Activated gamma-delta T cell treated with Interleukin-2 at 50 U/mL for 16 hours (primary cell): ENCODE measurements at regions not wholly inside any gene's neighbourhood (a gene's known extent, or its start where the extent isn't known, plus 50 kb on each side); places are given as distances from the start of the nearest gene placed in this dataset.

ENCODE experiments used
- DNase-seq: peaks from one replicate; pipeline ENCODE4 v3.0.0-alpha.2; 2020

- no peak for DNase-seq
These were observed 148.2 kb upstream of the FSTL4 start for GRCh38 chr5:133760532-133760931.

- no peak for DNase-seq
These were observed 146.3 kb upstream of the FSTL4 start for GRCh38 chr5:133758641-133759040.

GRCh38 chr5:133757396-133757945 is 145.1 kb upstream of the FSTL4 start:
- DNase-seq, result no peak

GRCh38 chr5:133756756-133757155 is 144.4 kb upstream of the FSTL4 start:
- DNase-seq, result no peak

- DNase-seq, result no peak
These were observed 143.7 kb upstream of the FSTL4 start for GRCh38 chr5:133756036-133756435.

GRCh38 chr5:133754575-133755169 is 142.3 kb upstream of the FSTL4 start:
- DNase-seq, result peak; percentile 12

GRCh38 chr5:133753856-133754255 is 141.5 kb upstream of the FSTL4 start:
- no peak for DNase-seq

GRCh38 chr5:133751846-133752245 is 139.5 kb upstream of the FSTL4 start:
- DNase-seq, result no peak

- no peak for DNase-seq
These were observed 139.1 kb upstream of the FSTL4 start for GRCh38 chr5:133751421-133751820.

- no peak for DNase-seq
These were observed 138.5 kb upstream of the FSTL4 start for GRCh38 chr5:133750856-133751255.

GRCh38 chr5:133750356-133750755 is 138.0 kb upstream of the FSTL4 start:
- DNase-seq, result no peak

GRCh38 chr5:133749331-133749985 is 137.1 kb upstream of the FSTL4 start:
- no peak for DNase-seq

- DNase-seq, result no peak
These were observed 134.5 kb upstream of the FSTL4 start for GRCh38 chr5:133746834-133747233.

GRCh38 chr5:133744960-133745308 is 132.6 kb upstream of the FSTL4 start:
- no peak for DNase-seq

GRCh38 chr5:133744051-133744959 is 132.0 kb upstream of the FSTL4 start:
- no peak for DNase-seq

- no peak for DNase-seq
These were observed 130.2 kb upstream of the FSTL4 start for GRCh38 chr5:133742431-133742988.

- DNase-seq, result no peak
These were observed 129.5 kb upstream of the FSTL4 start for GRCh38 chr5:133741818-133742355.

GRCh38 chr5:133741396-133741795 is 129.1 kb upstream of the FSTL4 start:
- no peak for DNase-seq

GRCh38 chr5:133739181-133739780 is 126.9 kb upstream of the FSTL4 start:
- no peak for DNase-seq

GRCh38 chr5:133738271-133738670 is 125.9 kb upstream of the FSTL4 start:
- no peak for DNase-seq

GRCh38 chr5:133736512-133736911 is 124.2 kb upstream of the FSTL4 start:
- no peak for DNase-seq

- no peak for DNase-seq
These were observed 123.0 kb upstream of the FSTL4 start for GRCh38 chr5:133735346-133735745.

- DNase-seq, result no peak
These were observed 122.6 kb upstream of the FSTL4 start for GRCh38 chr5:133734916-133735315.
